Glutamatergic neuron (in vitro differentiated cells): ENCODE measurements at regions not wholly inside any gene's neighbourhood (a gene's known extent, or its start where the extent isn't known, plus 50 kb on each side); places are given as distances from the start of the nearest gene placed in this dataset.

ENCODE experiments used
- DNase-seq: peaks from one replicate; pipeline ENCODE4 v3.0.0; 2022
- H3K27ac Mint-ChIP-seq: one replicate; pipeline ENCODE4 v1.8.0; 2020; ENCODE audit warnings: mild to moderate bottlenecking, mixed read lengths, inconsistent platforms; ENCODE audit not compliant: unreplicated experiment
- H3K27me3 Mint-ChIP-seq: one replicate; pipeline ENCODE4 v1.8.0; 2020; ENCODE audit warnings: mild to moderate bottlenecking, moderate library complexity, mixed read lengths, inconsistent platforms; ENCODE audit not compliant: unreplicated experiment
- H3K36me3 Mint-ChIP-seq: one replicate; pipeline ENCODE4 v1.8.0; 2020; ENCODE audit warnings: mild to moderate bottlenecking, mixed read lengths, inconsistent platforms; ENCODE audit not compliant: unreplicated experiment
- H3K4me1 Mint-ChIP-seq: one replicate; pipeline ENCODE4 v1.8.0; 2020; ENCODE audit warnings: mild to moderate bottlenecking, low read depth, mixed read lengths, inconsistent platforms; ENCODE audit not compliant: unreplicated experiment
- H3K4me3 Mint-ChIP-seq: one replicate; pipeline ENCODE4 v1.8.0; 2020; ENCODE audit warnings: mild to moderate bottlenecking, mixed read lengths, inconsistent platforms; ENCODE audit not compliant: unreplicated experiment
- H3K9me3 Mint-ChIP-seq: one replicate; pipeline ENCODE4 v1.8.0; 2020; ENCODE audit warnings: mild to moderate bottlenecking, moderate library complexity, mixed read lengths, inconsistent platforms; ENCODE audit not compliant: unreplicated experiment
- TF ChIP-seq, protein P1 (sequence below): fragments of 200-600 bp; sonication (generic); IDR thresholded peaks from one replicate; pipeline ENCODE4 v1.5.0; 2021; ENCODE audit not compliant: partially characterized antibody, unreplicated experiment

GRCh38 chr1:199311478-199312262, 672.8 kb downstream of the PTPRC start:
- Mint-ChIP-seq H3K9me3 (no peaks in the 10 kb centered on the region), H3K27me3 (no peaks in the 10 kb centered on the region), H3K36me3 (no peaks in the 10 kb centered on the region), H3K27ac (no peak overlapping the region), H3K4me1 (no peaks in the 10 kb centered on the region), H3K4me3 (no peak overlapping the region)
- DNase-seq, result no peak
- TF ChIP-seq, protein P1, sequence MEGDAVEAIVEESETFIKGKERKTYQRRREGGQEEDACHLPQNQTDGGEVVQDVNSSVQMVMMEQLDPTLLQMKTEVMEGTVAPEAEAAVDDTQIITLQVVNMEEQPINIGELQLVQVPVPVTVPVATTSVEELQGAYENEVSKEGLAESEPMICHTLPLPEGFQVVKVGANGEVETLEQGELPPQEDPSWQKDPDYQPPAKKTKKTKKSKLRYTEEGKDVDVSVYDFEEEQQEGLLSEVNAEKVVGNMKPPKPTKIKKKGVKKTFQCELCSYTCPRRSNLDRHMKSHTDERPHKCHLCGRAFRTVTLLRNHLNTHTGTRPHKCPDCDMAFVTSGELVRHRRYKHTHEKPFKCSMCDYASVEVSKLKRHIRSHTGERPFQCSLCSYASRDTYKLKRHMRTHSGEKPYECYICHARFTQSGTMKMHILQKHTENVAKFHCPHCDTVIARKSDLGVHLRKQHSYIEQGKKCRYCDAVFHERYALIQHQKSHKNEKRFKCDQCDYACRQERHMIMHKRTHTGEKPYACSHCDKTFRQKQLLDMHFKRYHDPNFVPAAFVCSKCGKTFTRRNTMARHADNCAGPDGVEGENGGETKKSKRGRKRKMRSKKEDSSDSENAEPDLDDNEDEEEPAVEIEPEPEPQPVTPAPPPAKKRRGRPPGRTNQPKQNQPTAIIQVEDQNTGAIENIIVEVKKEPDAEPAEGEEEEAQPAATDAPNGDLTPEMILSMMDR, result no peak

DNA sequence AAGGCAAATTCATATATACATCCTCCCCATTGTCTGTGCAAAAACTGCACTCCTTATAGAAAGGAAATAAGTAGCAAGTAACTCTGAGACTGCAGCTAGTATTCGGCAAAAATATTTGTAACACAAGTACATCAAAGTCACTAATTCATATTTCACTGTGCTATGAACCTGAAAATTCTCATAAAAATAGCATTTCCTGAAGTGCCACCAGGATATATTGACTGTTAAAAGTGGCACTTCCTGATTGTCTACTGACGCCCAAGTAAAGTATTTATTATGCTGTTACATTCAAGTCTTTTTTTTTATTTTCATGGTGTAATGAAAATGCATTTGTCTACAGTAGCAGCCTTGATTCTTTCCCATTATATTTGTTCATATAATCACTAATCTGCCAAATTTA, 673.8 kb downstream of the PTPRC start:
- Mint-ChIP-seq H3K9me3 (no peaks in the 10 kb centered on the region), H3K36me3 (no peaks in the 10 kb centered on the region), H3K4me3 (no peak overlapping the region), H3K4me1 (no peaks in the 10 kb centered on the region), H3K27me3 (no peaks in the 10 kb centered on the region), H3K27ac (no peak overlapping the region)
- DNase-seq, result no peak
- TF ChIP-seq, protein P1, result no peak

- DNase-seq, result no peak
- Mint-ChIP-seq H3K4me3 (no peak overlapping the region), H3K9me3 (no peaks in the 10 kb centered on the region), H3K27me3 (no peaks in the 10 kb centered on the region), H3K27ac (no peak overlapping the region), H3K4me1 (no peaks in the 10 kb centered on the region), H3K36me3 (no peaks in the 10 kb centered on the region)
- TF ChIP-seq, protein P1, result no peak
These were observed 674.6 kb downstream of the PTPRC start for GRCh38 chr1:199313444-199313843.

DNA sequence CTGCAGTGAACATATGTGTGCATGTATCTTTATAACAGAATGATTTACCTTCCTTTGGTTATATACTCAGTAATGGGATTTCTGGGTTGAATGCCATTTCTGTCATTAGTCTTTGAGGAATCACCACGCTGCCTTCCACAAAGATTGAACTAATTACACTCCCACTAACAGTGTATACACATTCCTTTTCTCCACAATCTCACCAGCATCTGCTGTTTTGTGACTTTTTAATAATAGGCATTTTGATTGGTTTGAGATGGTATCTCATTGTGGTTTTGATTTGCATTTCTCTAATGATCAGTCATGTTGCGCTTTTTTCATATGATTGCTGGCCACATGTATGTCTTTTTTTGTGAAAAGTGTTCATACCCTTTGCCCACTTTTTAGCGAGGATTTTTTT, 680.5 kb downstream of the PTPRC start:
- Mint-ChIP-seq H3K27me3 (no peaks in the 10 kb centered on the region), H3K9me3 (no peaks in the 10 kb centered on the region), H3K4me3 (no peak overlapping the region), H3K4me1 (no peaks in the 10 kb centered on the region), H3K27ac (no peak overlapping the region), H3K36me3 (no peaks in the 10 kb centered on the region)
- TF ChIP-seq, protein P1, result no peak
- no peak for DNase-seq

DNA sequence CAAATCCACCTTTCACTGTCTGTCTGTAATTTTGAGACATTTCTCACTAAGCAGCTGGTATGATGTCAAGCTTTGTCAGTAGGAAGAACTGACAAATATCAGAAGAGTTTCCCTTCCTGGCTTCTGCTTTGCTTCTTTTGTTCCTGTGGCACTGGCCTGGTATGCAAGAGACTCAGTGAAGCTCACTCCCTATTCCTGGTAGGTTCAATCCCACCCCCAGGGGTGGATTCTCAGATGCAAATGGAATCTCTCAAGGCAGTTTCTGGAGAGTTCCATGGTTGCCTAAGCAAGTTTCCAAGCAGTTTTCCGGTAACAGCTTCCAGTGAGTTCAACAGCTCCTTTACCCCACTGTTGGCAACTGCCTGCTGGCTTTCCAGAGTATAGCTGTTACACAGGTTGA, 683.4 kb downstream of the PTPRC start:
- Mint-ChIP-seq H3K36me3 (no peaks in the 10 kb centered on the region), H3K27me3 (no peaks in the 10 kb centered on the region), H3K4me1 (no peaks in the 10 kb centered on the region), H3K4me3 (no peak overlapping the region), H3K9me3 (no peaks in the 10 kb centered on the region), H3K27ac (no peak overlapping the region)
- TF ChIP-seq, protein P1, result no peak
- no peak for DNase-seq
